ENCODE measurements at regions not wholly inside any gene's neighbourhood (a gene's known extent, or its start where the extent isn't known, plus 50 kb on each side); places are given as distances from the start of the nearest gene placed in this dataset.
A peak's percentile ranks its signal among the peaks of the same experiment; 100 is the strongest.

GRCh38 chr18:61107113-61107512 lies 226.1 kb upstream of the CDH20 start:
- intact Hi-C loops (cut with micrococcal nuclease) (no loop called here), in situ Hi-C loops (cut with MboI; ENCODE audit: low sequenced_read_pairs) (no loop called here), dilution Hi-C loops (cut with HindIII; ENCODE audit: low sequenced_read_pairs, unreplicated experiment) (no loop called here)
- Histone ChIP-seq H2AK5ac (ENCODE audit: low read depth, low read length) (no peak overlapping the region), H3K9ac (ENCODE audit: low read depth, low read length) (no peak overlapping the region), H3K18ac (ENCODE audit: low read depth, low read length) (no peak overlapping the region), H3K4ac (ENCODE audit: low read depth, low read length) (no peak overlapping the region), H3K79me1 (ENCODE audit: low read depth in 1 of 2, low read length in 2 of 2) (no peaks in the 10 kb centered on the region), H3K14ac (replicated peaks; ENCODE audit: low read depth, low read length) (no peak overlapping the region), H2BK5ac (ENCODE audit: low read depth, low read length, poor library complexity, severe bottlenecking) (no peak overlapping the region), H3K4me3 (ENCODE audit: insufficient read depth, low read depth, low read length) (no peak overlapping the region), H3K23ac (ENCODE audit: low read depth, low read length) (no peak overlapping the region), H3K9me3 (ENCODE audit: control insufficient read depth, insufficient read depth, low read length) (no peaks in the 10 kb centered on the region), H4K20me1 (ENCODE audit: insufficient read depth, low read length) (no peaks in the 10 kb centered on the region), H3K56ac (ENCODE audit: extremely low read depth, insufficient read depth, low read length) (no peak overlapping the region), H3K9me1 (ENCODE audit: insufficient read depth, low read length) (no peaks in the 10 kb centered on the region), H4K8ac (ENCODE audit: low read depth in 2 of 2, low read length in 2 of 2) (no peak overlapping the region), H4K91ac (ENCODE audit: insufficient read depth, low read depth, low read length) (no peak overlapping the region), H3K4me2 (ENCODE audit: low read depth, low read length) (no peak overlapping the region), H3K4me1 (ENCODE audit: control insufficient read depth, insufficient read depth, low read length) (no peaks in the 10 kb centered on the region), H3K27me3 (ENCODE audit: control insufficient read depth, insufficient read depth, low read length) (no peaks in the 10 kb centered on the region), H2BK20ac (ENCODE audit: low read depth, low read length) (no peak overlapping the region), H3K36me3 (ENCODE audit: control insufficient read depth, insufficient read depth, low read length) (no peaks in the 10 kb centered on the region), H2AFZ (replicated peaks; ENCODE audit: low read length, poor library complexity) (no peak overlapping the region), H2BK15ac (ENCODE audit: low read depth, low read length) (no peak overlapping the region), H2BK120ac (ENCODE audit: low read depth, low read length) (no peak overlapping the region), H4K5ac (ENCODE audit: low read depth, low read length) (no peak overlapping the region), H2AK9ac (replicated peaks; ENCODE audit: low read depth, low read length, poor library complexity) (no peak overlapping the region), H3K27ac (ENCODE audit: insufficient read depth, low read length) (no peak overlapping the region)
- ChIA-PET POLR2A (ENCODE audit: unreplicated experiment) (no interaction called here), CTCF (no interaction called here)
- ATAC-seq (ENCODE audit: low read depth) (no peak), DNase-seq (no peak)
- WGBS, 2 experiments (ENCODE audit: extremely low coverage in 2 of 2, insufficient read length in 1 of 2), result no CpG with 5 or more reads among the region's 1 CpG
- TF ChIP-seq ELK1 (IDR thresholded peaks at IDR 0.05; ENCODE audit: borderline replicate concordance, low read depth, low read length), result no peak
- TF ChIP-seq MAFK (IDR thresholded peaks at IDR 0.05; ENCODE audit: low read depth, low read length), result peak; percentile 97
- BruUV-seq (replicated peaks), result no TSS peak

Data from IMR-90 (cell line).